Pancreas (tissue), 10 donors: ENCODE measurements at regions not wholly inside any gene's neighbourhood (a gene's known extent, or its start where the extent isn't known, plus 50 kb on each side); places are given as distances from the start of the nearest gene placed in this dataset.

Source experiments
- ATAC-seq, 4 donors: fragments of 200-7000 bp; cut with Tn5 transposase; one replicate each; pipeline versions ENCODE4 v1.8.0 to v1.9.1; 2020; ENCODE audit warnings: mild to moderate bottlenecking in 4 of 4, moderate library complexity in 4 of 4
- DNase-seq, 6 donors: peaks; one replicate each; pipeline ENCODE4 v3.0.0-alpha.2; 2020
- FAIRE-seq: peaks from 2 replicates; lab custom pipeline; 2012; peaks lifted over from hg19 to GRCh38; lab: Jason Lieb, UNC
- H3K27ac ChIP-seq, 4 donors: fragments of 200-600 bp; sonication (generic); 1 replicate in 3 of 4; 2 replicates in 1 of 4; pipeline versions ENCODE4 v1.5.0 to v1.8.0; 2020
- H3K27me3 ChIP-seq, 4 donors: fragments of 200-600 bp; one replicate each; pipeline ENCODE4 v1.8.0; 2021
- H3K36me3 ChIP-seq, 3 donors: fragments of 200-600 bp; sonication (generic) in 1 of 3; one replicate each; pipeline versions ENCODE4 v1.5.0 to v1.8.0; 2020 to 2021
- H3K4me1 ChIP-seq, 3 donors: fragments of 200-600 bp; one replicate each; pipeline ENCODE4 v1.8.0; 2021
- H3K4me3 ChIP-seq, 4 donors: fragments of 200-600 bp; sonication (generic) in 2 of 4; one replicate each; pipeline versions ENCODE4 v1.5.0 to v1.8.0; 2020 to 2021
- H3K9me3 ChIP-seq, 4 donors: fragments of 200-600 bp; one replicate each; pipeline ENCODE4 v1.8.0; 2021
- CTCF ChIP-seq, 4 donors: fragments of 200-600 bp; sonication (generic) in 3 of 4; IDR thresholded peaks; one replicate each; pipeline versions ENCODE4 v1.5.0 to v1.8.0; 2021; ENCODE audit warnings: antibody characterized with exemption in 4 of 4
- WGBS, 2 donors: extraction: QIAGEN DNeasy Blood & Tissue Kit; methylation state at CpG; one replicate each; pipeline ENCODE4 v1.1.7; 2013; 5-methylcytosine and 5-hydroxymethylcytosine counted together
- intact Hi-C, 3 donors: fragments of 100-400 bp; cut with DNase I; formaldehyde crosslinking; loops; one replicate each; pipeline versions ENCODE4 v1.11.1 to v1.14.2; 2022
- donor health status: healthy with polysubstance abuse.
- donor health status: DM: no; HTN: no; CAD: no; lungs with moderate emphysema.
- donor health status: DM: no; HTN: no; CAD: no.
- donor health status: control.
- donor health status: control.
- donor health status: Bipolar disorder and iron deficiency.
- donor health status: DM: yes; HTN: yes; CAD: no.
- donor health status: DM: no; HTN: no; CAD: no.
- donor health status: DM: no; HTN: no; CAD: no.
- donor health status: DM: yes; HTN: yes; CAD: no.

DNA sequence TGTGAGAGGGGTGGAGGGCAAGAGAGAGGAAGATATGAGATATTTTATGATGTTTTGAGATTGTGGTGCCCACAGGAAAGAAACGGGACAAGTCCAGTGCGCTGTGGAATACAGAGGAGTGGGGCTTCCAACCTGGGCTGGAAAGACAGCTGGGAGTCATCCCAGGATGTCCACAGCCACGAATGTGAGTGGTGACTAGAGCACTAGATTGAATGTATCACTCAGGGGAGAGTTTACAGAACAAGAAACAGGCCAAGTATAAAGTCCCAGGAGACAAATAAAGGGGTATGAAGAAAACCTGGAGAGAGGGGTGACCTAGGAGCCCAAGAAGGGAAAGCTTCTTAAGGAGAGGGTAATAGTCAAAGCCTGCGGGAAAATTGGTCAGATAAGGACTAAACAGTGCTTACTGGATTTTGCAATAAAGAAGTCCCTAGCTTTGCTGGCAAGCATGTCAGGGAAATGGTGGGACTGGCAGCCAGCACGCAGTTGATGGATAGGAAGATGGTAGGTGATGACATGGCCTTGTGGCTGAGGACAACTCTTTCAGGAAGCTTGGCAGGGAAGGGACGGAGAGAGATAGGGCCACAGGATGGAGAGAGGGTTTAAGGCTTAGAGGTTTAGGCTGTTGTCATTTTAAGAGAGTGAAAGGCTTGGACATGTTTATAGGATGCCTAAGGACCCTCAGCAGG, 114.5 kb downstream of the AXIN2 start:
- H3K27me3 ChIP-seq, result no peaks in the 10 kb centered on the region
- 75 to 85% methylated on average over 6 of the region's 6 CpGs for WGBS, 2 donors
- ATAC-seq, result no peak

GRCh38 chr17:65446043-65446442, 115.4 kb downstream of the AXIN2 start:
- H3K36me3 ChIP-seq, result no peaks in the 10 kb centered on the region
- no peak overlapping the region for H3K4me3 ChIP-seq
- DNase-seq (no peak), FAIRE-seq (no peak), ATAC-seq (no peak)
- H3K4me1 ChIP-seq, result no peaks in the 10 kb centered on the region
- TF ChIP-seq CTCF (IDR thresholded peaks at IDR 0.05), result no peak
- H3K27me3 ChIP-seq, result no peaks in the 10 kb centered on the region
- WGBS, 2 donors, result 59 to 70% methylated on average over 3 of the region's 3 CpGs
- intact Hi-C loops, result no loop called here
- no peaks in the 10 kb centered on the region for H3K9me3 ChIP-seq
- no peak overlapping the region for H3K27ac ChIP-seq

More for the DNA sequence above, 114.5 kb downstream of the AXIN2 start:
- Histone ChIP-seq H3K4me3 (no peak overlapping the region), H3K27ac (no peak overlapping the region), H3K4me1 (no peaks in the 10 kb centered on the region), H3K36me3 (no peaks in the 10 kb centered on the region), H3K9me3 (no peaks in the 10 kb centered on the region)
- intact Hi-C loops, result no loop called here
- no peak for TF ChIP-seq CTCF (IDR thresholded peaks at IDR 0.05)
- FAIRE-seq, result no peak
- no peak for DNase-seq

- Histone ChIP-seq H3K9me3 (no peaks in the 10 kb centered on the region), H3K4me1 (no peaks in the 10 kb centered on the region), H3K27me3 (no peaks in the 10 kb centered on the region), H3K4me3 (no peak overlapping the region), H3K27ac (no peak overlapping the region), H3K36me3 (no peaks in the 10 kb centered on the region)
- no peak for TF ChIP-seq CTCF (IDR thresholded peaks at IDR 0.05)
- intact Hi-C loops, result no loop called here
- WGBS, 2 donors, result 68 to 82% methylated on average over 5 of the region's 5 CpGs
- no peak for DNase-seq
- no peak for FAIRE-seq
- ATAC-seq, result no peak
Observed at GRCh38 chr17:65444049-65444448, 117.4 kb downstream of the AXIN2 start.

DNA sequence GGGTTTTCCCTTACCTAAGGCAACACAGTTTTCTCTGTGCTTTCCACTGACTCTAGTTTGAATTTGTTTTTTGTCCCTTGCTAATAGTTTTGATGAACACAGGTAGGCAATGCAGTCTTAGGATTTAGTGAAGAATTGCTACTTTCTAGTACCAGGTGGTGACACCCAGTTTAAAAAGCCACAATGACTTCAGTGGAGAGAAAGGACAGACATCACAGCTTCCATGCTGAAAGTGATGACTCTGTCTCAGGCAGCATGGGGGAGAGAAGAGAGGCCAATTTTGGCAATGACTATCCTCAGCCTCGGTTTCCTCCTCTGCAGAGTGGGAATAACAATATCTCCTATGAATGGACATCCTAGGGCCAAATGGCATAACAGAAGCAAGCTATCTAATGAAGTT, 118.8 kb downstream of the AXIN2 start:
- DNase-seq (no peak), FAIRE-seq (no peak), ATAC-seq (no peak)
- H3K9me3 ChIP-seq, result no peaks in the 10 kb centered on the region
- 25 to 46% methylated on average over 1 of the region's 1 CpG for WGBS, 2 donors
- intact Hi-C loops, result no loop called here
- no peak for TF ChIP-seq CTCF (IDR thresholded peaks at IDR 0.05)
- H3K27me3 ChIP-seq, result no peaks in the 10 kb centered on the region
- H3K27ac ChIP-seq, result no peak overlapping the region
- H3K36me3 ChIP-seq, result no peaks in the 10 kb centered on the region
- no peaks in the 10 kb centered on the region for H3K4me1 ChIP-seq
- no peak overlapping the region for H3K4me3 ChIP-seq

DNA sequence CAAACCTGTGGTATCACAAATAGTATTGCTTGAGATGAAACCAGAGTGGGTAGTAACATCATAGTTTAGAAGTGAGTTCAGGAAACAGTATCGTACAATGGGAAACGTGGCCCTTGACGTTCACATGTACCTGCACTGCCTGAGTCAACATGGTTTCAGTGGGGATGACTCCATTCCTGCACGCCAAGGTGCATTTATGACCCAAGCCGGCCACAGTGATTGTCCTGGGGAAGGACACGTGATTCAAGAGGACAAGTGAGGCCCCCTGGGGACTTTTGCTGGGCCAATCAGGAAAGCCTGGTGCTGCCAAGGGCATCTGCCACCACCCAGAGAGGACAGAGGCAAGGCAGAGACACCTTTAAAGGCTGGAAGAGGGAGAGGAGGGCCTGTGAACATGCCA, 119.2 kb downstream of the AXIN2 start:
- WGBS, 2 donors, result 73 to 81% methylated on average over 6 of the region's 6 CpGs
- intact Hi-C loops, result no loop called here
- no peak for TF ChIP-seq CTCF (IDR thresholded peaks at IDR 0.05)
- Histone ChIP-seq H3K9me3 (no peaks in the 10 kb centered on the region), H3K27ac (no peak overlapping the region), H3K4me3 (no peak overlapping the region), H3K4me1 (no peaks in the 10 kb centered on the region), H3K36me3 (no peaks in the 10 kb centered on the region), H3K27me3 (no peaks in the 10 kb centered on the region)
- no peak for DNase-seq
- no peak for FAIRE-seq
- ATAC-seq, result no peak
